ENCODE measurements at regions not wholly inside any gene's neighbourhood (a gene's known extent, or its start where the extent isn't known, plus 50 kb on each side); places are given as distances from the start of the nearest gene placed in this dataset.
"Not testable (repeated sequence)": the region's sequence is repeated elsewhere in the genome, so short reads cannot be mapped to it uniquely, and the experiment has no call there.

DNA sequence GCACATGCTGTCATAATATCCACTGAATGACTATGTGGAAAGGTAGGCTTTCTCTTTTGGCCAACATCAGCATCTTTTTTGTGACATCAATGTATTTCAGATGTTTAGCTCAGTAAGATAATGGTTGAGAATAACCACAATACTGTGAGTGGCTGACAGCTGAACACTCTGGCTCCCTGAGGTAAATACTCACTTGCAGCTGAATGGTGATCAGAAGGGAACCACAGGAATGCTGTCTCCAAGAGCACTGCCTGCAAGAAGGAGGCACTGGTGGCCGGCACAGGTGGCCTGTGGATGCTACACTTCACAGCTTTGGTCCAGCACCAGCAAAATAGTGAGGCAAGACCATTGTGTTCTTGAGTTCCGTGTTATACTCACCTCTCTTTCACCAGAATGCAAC is 118.7 kb upstream of the PPM1J start:
- no peak overlapping the region for H3K4me3 ChIP-seq (ENCODE audit: low read depth in 1 of 3, low read length in 3 of 3)
- H3K9ac ChIP-seq (ENCODE audit: low read depth in 1 of 2, low read length in 2 of 2) = no peak overlapping the region
- no peaks in the 10 kb centered on the region for H3K4me1 ChIP-seq (ENCODE audit: control insufficient read depth in 4 of 4, insufficient read depth in 4 of 4, low read length in 3 of 4)
- no peak for TF ChIP-seq JUND (IDR thresholded peaks at IDR 0.05)
- no peaks in the 10 kb centered on the region for H3K27me3 ChIP-seq (ENCODE audit: control insufficient read depth in 4 of 4, insufficient read depth in 4 of 4, low read length in 3 of 4)
- H3K9me3 ChIP-seq (ENCODE audit: control insufficient read depth in 4 of 4, low read length in 3 of 4) = no peaks in the 10 kb centered on the region
- 83% methylated on average over 2 of the region's 2 CpGs for WGBS
- no peak overlapping the region for H3K27ac ChIP-seq (ENCODE audit: low read depth in 1 of 2, low read length in 2 of 2)
- no peak for DNase-seq (ENCODE audit: low spot score)
- H3K36me3 ChIP-seq (ENCODE audit: control insufficient read depth in 4 of 4, insufficient read depth in 3 of 4, low read depth in 1 of 4, low read length in 3 of 4) = no peaks in the 10 kb centered on the region

DNA sequence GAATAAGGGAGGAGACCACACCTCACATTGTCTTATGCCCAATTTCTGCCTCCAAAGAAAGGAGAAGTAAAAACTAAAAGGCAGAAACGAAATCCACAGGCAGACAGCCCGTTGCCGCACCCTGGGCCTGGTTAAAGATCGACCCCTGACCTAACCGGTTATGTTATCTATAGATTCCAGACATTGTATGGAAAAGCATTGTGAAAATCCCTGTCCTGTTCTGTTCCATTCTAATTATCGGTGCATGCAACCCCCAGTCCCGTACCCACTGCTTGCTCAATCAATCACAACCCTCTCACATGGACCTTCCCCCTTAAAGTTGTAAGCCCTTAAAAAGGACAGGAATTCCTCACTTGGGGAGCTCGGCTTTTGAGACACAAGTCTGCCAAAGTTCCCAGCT is 117.1 kb upstream of the PPM1J start:
- H3K27ac ChIP-seq (ENCODE audit: low read depth in 1 of 2, low read length in 2 of 2); H3K9me3 ChIP-seq (ENCODE audit: control insufficient read depth in 4 of 4, low read length in 3 of 4); H3K4me3 ChIP-seq (ENCODE audit: low read depth in 1 of 3, low read length in 3 of 3); H3K4me1 ChIP-seq (ENCODE audit: control insufficient read depth in 4 of 4, insufficient read depth in 4 of 4, low read length in 3 of 4); H3K36me3 ChIP-seq (ENCODE audit: control insufficient read depth in 4 of 4, insufficient read depth in 3 of 4, low read depth in 1 of 4, low read length in 3 of 4); DNase-seq (ENCODE audit: low spot score); H3K27me3 ChIP-seq (ENCODE audit: control insufficient read depth in 4 of 4, insufficient read depth in 4 of 4, low read length in 3 of 4); H3K9ac ChIP-seq (ENCODE audit: low read depth in 1 of 2, low read length in 2 of 2): not testable (repeated sequence)
- WGBS = 78% methylated on average over 8 of the region's 8 CpGs

- not testable (repeated sequence) for H3K4me3 ChIP-seq (ENCODE audit: low read depth in 1 of 3, low read length in 3 of 3); H3K27me3 ChIP-seq (ENCODE audit: control insufficient read depth in 4 of 4, insufficient read depth in 4 of 4, low read length in 3 of 4); H3K36me3 ChIP-seq (ENCODE audit: control insufficient read depth in 4 of 4, insufficient read depth in 3 of 4, low read depth in 1 of 4, low read length in 3 of 4); H3K4me1 ChIP-seq (ENCODE audit: control insufficient read depth in 4 of 4, insufficient read depth in 4 of 4, low read length in 3 of 4); H3K9ac ChIP-seq (ENCODE audit: low read depth in 1 of 2, low read length in 2 of 2); H3K27ac ChIP-seq (ENCODE audit: low read depth in 1 of 2, low read length in 2 of 2); DNase-seq (ENCODE audit: low spot score); H3K9me3 ChIP-seq (ENCODE audit: control insufficient read depth in 4 of 4, low read length in 3 of 4)
- 97% methylated on average over 3 of the region's 3 CpGs for WGBS
Observed at GRCh38 chr1:112829691-112830090, 114.6 kb upstream of the PPM1J start.

DNA sequence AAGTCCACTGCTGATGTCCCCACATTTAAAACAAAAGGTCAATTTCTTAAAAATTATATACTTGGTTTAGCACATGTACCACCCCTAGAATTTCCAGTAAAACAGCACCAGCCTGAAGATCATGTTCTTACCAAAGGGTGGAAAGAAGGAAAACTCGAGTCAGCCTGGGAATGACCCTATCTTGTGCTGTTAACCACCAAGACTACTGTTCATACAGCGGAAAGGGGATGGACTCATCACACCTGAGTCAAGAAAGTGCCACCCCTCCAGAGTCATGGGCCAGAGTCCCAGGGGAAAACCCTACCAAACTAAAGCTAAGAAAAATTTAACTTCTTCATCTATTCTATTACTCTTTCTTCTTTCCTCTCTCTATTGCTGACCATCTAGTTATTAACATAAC is 113.6 kb upstream of the PPM1J start:
- TF ChIP-seq, protein P1, sequence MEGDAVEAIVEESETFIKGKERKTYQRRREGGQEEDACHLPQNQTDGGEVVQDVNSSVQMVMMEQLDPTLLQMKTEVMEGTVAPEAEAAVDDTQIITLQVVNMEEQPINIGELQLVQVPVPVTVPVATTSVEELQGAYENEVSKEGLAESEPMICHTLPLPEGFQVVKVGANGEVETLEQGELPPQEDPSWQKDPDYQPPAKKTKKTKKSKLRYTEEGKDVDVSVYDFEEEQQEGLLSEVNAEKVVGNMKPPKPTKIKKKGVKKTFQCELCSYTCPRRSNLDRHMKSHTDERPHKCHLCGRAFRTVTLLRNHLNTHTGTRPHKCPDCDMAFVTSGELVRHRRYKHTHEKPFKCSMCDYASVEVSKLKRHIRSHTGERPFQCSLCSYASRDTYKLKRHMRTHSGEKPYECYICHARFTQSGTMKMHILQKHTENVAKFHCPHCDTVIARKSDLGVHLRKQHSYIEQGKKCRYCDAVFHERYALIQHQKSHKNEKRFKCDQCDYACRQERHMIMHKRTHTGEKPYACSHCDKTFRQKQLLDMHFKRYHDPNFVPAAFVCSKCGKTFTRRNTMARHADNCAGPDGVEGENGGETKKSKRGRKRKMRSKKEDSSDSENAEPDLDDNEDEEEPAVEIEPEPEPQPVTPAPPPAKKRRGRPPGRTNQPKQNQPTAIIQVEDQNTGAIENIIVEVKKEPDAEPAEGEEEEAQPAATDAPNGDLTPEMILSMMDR (IDR thresholded peaks at IDR 0.05; ENCODE audit: low read depth, low read length, missing input control) = no peak
- TF ChIP-seq, protein P2, sequence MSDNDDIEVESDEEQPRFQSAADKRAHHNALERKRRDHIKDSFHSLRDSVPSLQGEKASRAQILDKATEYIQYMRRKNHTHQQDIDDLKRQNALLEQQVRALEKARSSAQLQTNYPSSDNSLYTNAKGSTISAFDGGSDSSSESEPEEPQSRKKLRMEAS (IDR thresholded peaks at IDR 0.05) = no peak
- TF ChIP-seq GABPA (IDR thresholded peaks at IDR 0.05 in 1 of 2, conservative IDR thresholded peaks at IDR 0.05 in 1 of 2) = no peak
- TF ChIP-seq YY1 (IDR thresholded peaks at IDR 0.05) = no peak
- TF ChIP-seq RXRA (IDR thresholded peaks at IDR 0.05) = no peak
- TF ChIP-seq, protein P3, sequence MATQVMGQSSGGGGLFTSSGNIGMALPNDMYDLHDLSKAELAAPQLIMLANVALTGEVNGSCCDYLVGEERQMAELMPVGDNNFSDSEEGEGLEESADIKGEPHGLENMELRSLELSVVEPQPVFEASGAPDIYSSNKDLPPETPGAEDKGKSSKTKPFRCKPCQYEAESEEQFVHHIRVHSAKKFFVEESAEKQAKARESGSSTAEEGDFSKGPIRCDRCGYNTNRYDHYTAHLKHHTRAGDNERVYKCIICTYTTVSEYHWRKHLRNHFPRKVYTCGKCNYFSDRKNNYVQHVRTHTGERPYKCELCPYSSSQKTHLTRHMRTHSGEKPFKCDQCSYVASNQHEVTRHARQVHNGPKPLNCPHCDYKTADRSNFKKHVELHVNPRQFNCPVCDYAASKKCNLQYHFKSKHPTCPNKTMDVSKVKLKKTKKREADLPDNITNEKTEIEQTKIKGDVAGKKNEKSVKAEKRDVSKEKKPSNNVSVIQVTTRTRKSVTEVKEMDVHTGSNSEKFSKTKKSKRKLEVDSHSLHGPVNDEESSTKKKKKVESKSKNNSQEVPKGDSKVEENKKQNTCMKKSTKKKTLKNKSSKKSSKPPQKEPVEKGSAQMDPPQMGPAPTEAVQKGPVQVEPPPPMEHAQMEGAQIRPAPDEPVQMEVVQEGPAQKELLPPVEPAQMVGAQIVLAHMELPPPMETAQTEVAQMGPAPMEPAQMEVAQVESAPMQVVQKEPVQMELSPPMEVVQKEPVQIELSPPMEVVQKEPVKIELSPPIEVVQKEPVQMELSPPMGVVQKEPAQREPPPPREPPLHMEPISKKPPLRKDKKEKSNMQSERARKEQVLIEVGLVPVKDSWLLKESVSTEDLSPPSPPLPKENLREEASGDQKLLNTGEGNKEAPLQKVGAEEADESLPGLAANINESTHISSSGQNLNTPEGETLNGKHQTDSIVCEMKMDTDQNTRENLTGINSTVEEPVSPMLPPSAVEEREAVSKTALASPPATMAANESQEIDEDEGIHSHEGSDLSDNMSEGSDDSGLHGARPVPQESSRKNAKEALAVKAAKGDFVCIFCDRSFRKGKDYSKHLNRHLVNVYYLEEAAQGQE (IDR thresholded peaks at IDR 0.05) = no peak
- TF ChIP-seq RAD21 (IDR thresholded peaks at IDR 0.05) = no peak
- no peak for TF ChIP-seq HNF4G (IDR thresholded peaks at IDR 0.05)
- TF ChIP-seq HNF4A (conservative IDR thresholded peaks at IDR 0.05) = no peak
- no peak for TF ChIP-seq NR2F2 (IDR thresholded peaks at IDR 0.05)
- TF ChIP-seq TAF1 (conservative IDR thresholded peaks at IDR 0.05) = no peak
- TF ChIP-seq, protein P4, sequence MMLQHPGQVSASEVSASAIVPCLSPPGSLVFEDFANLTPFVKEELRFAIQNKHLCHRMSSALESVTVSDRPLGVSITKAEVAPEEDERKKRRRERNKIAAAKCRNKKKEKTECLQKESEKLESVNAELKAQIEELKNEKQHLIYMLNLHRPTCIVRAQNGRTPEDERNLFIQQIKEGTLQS (IDR thresholded peaks at IDR 0.05) = no peak
- no peak for TF ChIP-seq FOXA1 (IDR thresholded peaks at IDR 0.05)
- no peak for TF ChIP-seq EGR1 (IDR thresholded peaks at IDR 0.05; ENCODE audit: low read depth in 2 of 2)
- no peak for TF ChIP-seq FOXA2 (IDR thresholded peaks at IDR 0.05)
- no peak for TF ChIP-seq SP1 (IDR thresholded peaks at IDR 0.05)
- DNase-seq (ENCODE audit: low spot score) = no peak
- Histone ChIP-seq H3K36me3 (ENCODE audit: control insufficient read depth in 4 of 4, insufficient read depth in 3 of 4, low read depth in 1 of 4, low read length in 3 of 4) (no peaks in the 10 kb centered on the region), H3K4me1 (ENCODE audit: control insufficient read depth in 4 of 4, insufficient read depth in 4 of 4, low read length in 3 of 4) (no peaks in the 10 kb centered on the region), H3K9me3 (ENCODE audit: control insufficient read depth in 4 of 4, low read length in 3 of 4) (no peaks in the 10 kb centered on the region), H3K27ac (ENCODE audit: low read depth in 1 of 2, low read length in 2 of 2) (no peak overlapping the region), H3K4me3 (ENCODE audit: low read depth in 1 of 3, low read length in 3 of 3) (no peak overlapping the region), H3K9ac (ENCODE audit: low read depth in 1 of 2, low read length in 2 of 2) (no peak overlapping the region), H3K27me3 (ENCODE audit: control insufficient read depth in 4 of 4, insufficient read depth in 4 of 4, low read length in 3 of 4) (no peaks in the 10 kb centered on the region)
- 76% methylated on average over 2 of the region's 2 CpGs for WGBS

- not testable (repeated sequence) for H3K9me3 ChIP-seq (ENCODE audit: control insufficient read depth in 4 of 4, low read length in 3 of 4); H3K27me3 ChIP-seq (ENCODE audit: control insufficient read depth in 4 of 4, insufficient read depth in 4 of 4, low read length in 3 of 4); H3K4me3 ChIP-seq (ENCODE audit: low read depth in 1 of 3, low read length in 3 of 3); DNase-seq (ENCODE audit: low spot score); H3K27ac ChIP-seq (ENCODE audit: low read depth in 1 of 2, low read length in 2 of 2); H3K36me3 ChIP-seq (ENCODE audit: control insufficient read depth in 4 of 4, insufficient read depth in 3 of 4, low read depth in 1 of 4, low read length in 3 of 4); H3K4me1 ChIP-seq (ENCODE audit: control insufficient read depth in 4 of 4, insufficient read depth in 4 of 4, low read length in 3 of 4); H3K9ac ChIP-seq (ENCODE audit: low read depth in 1 of 2, low read length in 2 of 2)
- WGBS = 73% methylated on average over 1 of the region's 1 CpG
Observed at GRCh38 chr1:112827391-112827790, 112.3 kb upstream of the PPM1J start.
